Endothelial cell of umbilical vein (primary cell): ENCODE measurements at regions not wholly inside any gene's neighbourhood (a gene's known extent, or its start where the extent isn't known, plus 50 kb on each side); places are given as distances from the start of the nearest gene placed in this dataset.

ENCODE experiments used
- CTCF ChIP-seq, 2 donors: IDR thresholded peaks; 1 replicate in 1 of 2; 2 replicates in 1 of 2; pipeline ENCODE4 v1.5.1; 2011; ENCODE audit warnings: low read length in 2 of 2, mild to moderate bottlenecking in 2 of 2, moderate library complexity in 2 of 2, control low read depth in 1 of 2, inconsistent platforms in 1 of 2, low read depth in 1 of 2; ENCODE audit not compliant: insufficient read depth in 1 of 2; ENCODE audit errors: extremely low read depth in 1 of 2
- EZH2 ChIP-seq: IDR thresholded peaks from 2 replicates; pipeline ENCODE4 v1.6.1; 2012; ENCODE audit warnings: borderline replicate concordance, low read depth, mild to moderate bottlenecking, moderate library complexity, low read length, inconsistent platforms; ENCODE audit not compliant: severe bottlenecking
- FOS ChIP-seq: IDR thresholded peaks from 2 replicates; pipeline ENCODE4 v1.6.1; 2011; ENCODE audit warnings: mild to moderate bottlenecking, low read length, moderate library complexity, borderline replicate concordance; ENCODE audit not compliant: insufficient read depth
- GATA2 ChIP-seq: IDR thresholded peaks from 2 replicates; pipeline ENCODE4 v1.7.0; 2011; ENCODE audit warnings: low read depth, mild to moderate bottlenecking, moderate library complexity, mixed read lengths, low read length; ENCODE audit not compliant: insufficient read length, insufficient read depth
- JUN ChIP-seq: IDR thresholded peaks from 2 replicates; pipeline ENCODE4 v1.6.1; 2011; ENCODE audit warnings: borderline replicate concordance, low read depth; ENCODE audit not compliant: insufficient read length, insufficient read depth
- MAX ChIP-seq: IDR thresholded peaks from 2 replicates; pipeline ENCODE4 v1.6.1; 2011; ENCODE audit not compliant: insufficient read depth, insufficient read length
- MYC ChIP-seq: IDR thresholded peaks from one replicate; pipeline ENCODE4 v1.6.1; 2011; ENCODE audit warnings: mild to moderate bottlenecking, low read depth, low read length
- POLR2A ChIP-seq: IDR thresholded peaks from 2 replicates; pipeline ENCODE4 v1.6.1; 2012; ENCODE audit warnings: low read depth, mild to moderate bottlenecking, control low read depth, low read length
- POLR2AphosphoS5 ChIP-seq: IDR thresholded peaks from 2 replicates; pipeline ENCODE4 v1.6.1; 2012; ENCODE audit warnings: low read depth, mild to moderate bottlenecking, control low read depth, low read length, moderate library complexity; ENCODE audit not compliant: insufficient read depth

- TF ChIP-seq POLR2AphosphoS5: no peak
- no peak for TF ChIP-seq CTCF (IDR thresholded peaks at IDR 0.05; ENCODE audit: extremely low read depth in 1 of 2, insufficient read depth in 1 of 2, low read depth in 1 of 2, low read length in 2 of 2)
- no peak for TF ChIP-seq EZH2
- no peak for TF ChIP-seq POLR2A
- no peak for TF ChIP-seq MAX
- no peak for TF ChIP-seq FOS
- no peak for TF ChIP-seq JUN
- TF ChIP-seq MYC: no peak
- no peak for TF ChIP-seq GATA2
These were observed 219.0 kb downstream of the PTEN start for GRCh38 chr10:88082391-88082790.
